ENCODE measurements at regions not wholly inside any gene's neighbourhood (a gene's known extent, or its start where the extent isn't known, plus 50 kb on each side); places are given as distances from the start of the nearest gene placed in this dataset.

- DNase-seq, result no peak
- Histone ChIP-seq H3K27ac (no peak overlapping the region), H3K9me2 (ENCODE audit: insufficient read depth) (no peaks in the 10 kb centered on the region), H3K79me2 (ENCODE audit: insufficient read depth) (no peaks in the 10 kb centered on the region), H3K4me2 (ENCODE audit: unreplicated experiment) (no peak overlapping the region), H4K20me1 (ENCODE audit: insufficient read depth) (no peaks in the 10 kb centered on the region), H3F3A (ENCODE audit: insufficient read depth) (no peaks in the 10 kb centered on the region), H2AFZ (no peak overlapping the region), H3K27me3 (replicated peaks; ENCODE audit: insufficient read depth) (no peaks in the 10 kb centered on the region), H3K9ac (no peak overlapping the region), H3K4me3 (no peak overlapping the region), H3K36me3 (ENCODE audit: low read depth) (no peaks in the 10 kb centered on the region), H3K9me3 (ENCODE audit: low read depth) (no peaks in the 10 kb centered on the region), H3K4me1 (ENCODE audit: insufficient read depth) (no peaks in the 10 kb centered on the region)
- in situ Hi-C loops (cut with MboI), result no loop called here
- TF ChIP-seq EZH2 (IDR thresholded peaks at IDR 0.05; ENCODE audit: insufficient read depth, poor library complexity, severe bottlenecking) (no peak), EZH2phosphoT487 (IDR thresholded peaks at IDR 0.05; ENCODE audit: insufficient read depth, low read depth) (no peak)
- WGBS, 2 experiments (ENCODE audit: low coverage in 1 of 2, low lambda C conversion rate in 2 of 2, missing lambda C conversion rate in 2 of 2), result 91 to 92% methylated on average over 4 of the region's 4 CpGs
Measured at GRCh38 chr1:221290669-221291068, 411.4 kb downstream of the HLX start.

GRCh38 chr1:221291113-221291512, 411.9 kb downstream of the HLX start:
- no peaks in the 10 kb centered on the region for H3K27me3 ChIP-seq (replicated peaks; ENCODE audit: insufficient read depth)

GRCh38 chr1:221292652-221293051, 413.4 kb downstream of the HLX start:
- Histone ChIP-seq H3K36me3 (ENCODE audit: low read depth) (no peaks in the 10 kb centered on the region), H2AFZ (no peak overlapping the region), H3K79me2 (ENCODE audit: insufficient read depth) (no peaks in the 10 kb centered on the region), H3F3A (ENCODE audit: insufficient read depth) (no peaks in the 10 kb centered on the region), H3K9me3 (ENCODE audit: low read depth) (no peaks in the 10 kb centered on the region), H3K27me3 (replicated peaks; ENCODE audit: insufficient read depth) (no peaks in the 10 kb centered on the region), H3K4me2 (ENCODE audit: unreplicated experiment) (no peak overlapping the region), H3K9ac (no peak overlapping the region), H3K9me2 (ENCODE audit: insufficient read depth) (no peaks in the 10 kb centered on the region), H3K27ac (no peak overlapping the region), H3K4me1 (ENCODE audit: insufficient read depth) (no peaks in the 10 kb centered on the region), H4K20me1 (ENCODE audit: insufficient read depth) (no peaks in the 10 kb centered on the region), H3K4me3 (no peak overlapping the region)
- DNase-seq, result no peak
- no peak for TF ChIP-seq EZH2phosphoT487 (IDR thresholded peaks at IDR 0.05; ENCODE audit: insufficient read depth, low read depth)
- WGBS, 2 experiments (ENCODE audit: low coverage in 1 of 2, low lambda C conversion rate in 2 of 2, missing lambda C conversion rate in 2 of 2), result 80 to 81% methylated on average over 8 of the region's 8 CpGs
- in situ Hi-C loops (cut with MboI), result no loop called here

More at GRCh38 chr1:221291113-221291512, 411.9 kb downstream of the HLX start:
- in situ Hi-C loops (cut with MboI), result no loop called here
- TF ChIP-seq EZH2phosphoT487 (IDR thresholded peaks at IDR 0.05; ENCODE audit: insufficient read depth, low read depth) (no peak), EZH2 (IDR thresholded peaks at IDR 0.05; ENCODE audit: insufficient read depth, poor library complexity, severe bottlenecking) (no peak)
- DNase-seq, result no peak
- Histone ChIP-seq H3K4me1 (ENCODE audit: insufficient read depth) (no peaks in the 10 kb centered on the region), H2AFZ (no peak overlapping the region), H3F3A (ENCODE audit: insufficient read depth) (no peaks in the 10 kb centered on the region), H3K79me2 (ENCODE audit: insufficient read depth) (no peaks in the 10 kb centered on the region), H3K9me3 (ENCODE audit: low read depth) (no peaks in the 10 kb centered on the region), H3K36me3 (ENCODE audit: low read depth) (no peaks in the 10 kb centered on the region), H3K4me3 (no peak overlapping the region), H3K9ac (no peak overlapping the region), H3K9me2 (ENCODE audit: insufficient read depth) (no peaks in the 10 kb centered on the region), H4K20me1 (ENCODE audit: insufficient read depth) (no peaks in the 10 kb centered on the region), H3K4me2 (ENCODE audit: unreplicated experiment) (no peak overlapping the region), H3K27ac (no peak overlapping the region)
- WGBS, 2 experiments (ENCODE audit: low coverage in 1 of 2, low lambda C conversion rate in 2 of 2, missing lambda C conversion rate in 2 of 2), result 52 to 55% methylated on average over 5 of the region's 5 CpGs

- H3K4me3 ChIP-seq, result no peak overlapping the region
- H3K9me3 ChIP-seq (ENCODE audit: low read depth), result no peaks in the 10 kb centered on the region
- no peaks in the 10 kb centered on the region for H3K79me2 ChIP-seq (ENCODE audit: insufficient read depth)
- H3K36me3 ChIP-seq (ENCODE audit: low read depth), result no peaks in the 10 kb centered on the region
- H3K27me3 ChIP-seq (replicated peaks; ENCODE audit: insufficient read depth), result no peaks in the 10 kb centered on the region
- TF ChIP-seq EZH2phosphoT487 (IDR thresholded peaks at IDR 0.05; ENCODE audit: insufficient read depth, low read depth) (no peak), EZH2 (IDR thresholded peaks at IDR 0.05; ENCODE audit: insufficient read depth, poor library complexity, severe bottlenecking) (no peak)
- no peak overlapping the region for H3K27ac ChIP-seq
- WGBS, 2 experiments (ENCODE audit: low coverage in 1 of 2, low lambda C conversion rate in 2 of 2, missing lambda C conversion rate in 2 of 2), result 73 to 82% methylated on average over 2 of the region's 2 CpGs
- no peak overlapping the region for H2AFZ ChIP-seq
- no peak overlapping the region for H3K9ac ChIP-seq
- H3F3A ChIP-seq (ENCODE audit: insufficient read depth), result no peaks in the 10 kb centered on the region
- no peaks in the 10 kb centered on the region for H4K20me1 ChIP-seq (ENCODE audit: insufficient read depth)
- no peaks in the 10 kb centered on the region for H3K9me2 ChIP-seq (ENCODE audit: insufficient read depth)
- H3K4me2 ChIP-seq (ENCODE audit: unreplicated experiment), result no peak overlapping the region
- in situ Hi-C loops (cut with MboI), result no loop called here
- H3K4me1 ChIP-seq (ENCODE audit: insufficient read depth), result no peaks in the 10 kb centered on the region
- peak; percentile 24 for DNase-seq
Measured at GRCh38 chr1:221294242-221294641, 415.0 kb downstream of the HLX start.

GRCh38 chr1:221302357-221302756, 423.1 kb downstream of the HLX start:
- H3K36me3 ChIP-seq (ENCODE audit: low read depth), result no peaks in the 10 kb centered on the region
- no peak overlapping the region for H3K27ac ChIP-seq
- H2AFZ ChIP-seq, result no peak overlapping the region
- no peaks in the 10 kb centered on the region for H3K9me3 ChIP-seq (ENCODE audit: low read depth)
- no peaks in the 10 kb centered on the region for H3F3A ChIP-seq (ENCODE audit: insufficient read depth)
- 76 to 88% methylated on average over 1 of the region's 1 CpG for WGBS, 2 experiments (ENCODE audit: low coverage in 1 of 2, low lambda C conversion rate in 2 of 2, missing lambda C conversion rate in 2 of 2)
- H3K4me3 ChIP-seq, result no peak overlapping the region
- H3K9ac ChIP-seq, result no peak overlapping the region
- H3K79me2 ChIP-seq (ENCODE audit: insufficient read depth), result no peaks in the 10 kb centered on the region
- H3K4me2 ChIP-seq (ENCODE audit: unreplicated experiment), result no peak overlapping the region
- no peaks in the 10 kb centered on the region for H3K9me2 ChIP-seq (ENCODE audit: insufficient read depth)
- no peaks in the 10 kb centered on the region for H3K27me3 ChIP-seq (replicated peaks; ENCODE audit: insufficient read depth)
- TF ChIP-seq EZH2 (IDR thresholded peaks at IDR 0.05; ENCODE audit: insufficient read depth, poor library complexity, severe bottlenecking), result no peak
- no peak for DNase-seq
- H3K4me1 ChIP-seq (ENCODE audit: insufficient read depth), result no peaks in the 10 kb centered on the region
- in situ Hi-C loops (cut with MboI), result no loop called here
- no peaks in the 10 kb centered on the region for H4K20me1 ChIP-seq (ENCODE audit: insufficient read depth)
